ENCODE measurements at regions not wholly inside any gene's neighbourhood (a gene's known extent, or its start where the extent isn't known, plus 50 kb on each side); places are given as distances from the start of the nearest gene placed in this dataset.

DNA sequence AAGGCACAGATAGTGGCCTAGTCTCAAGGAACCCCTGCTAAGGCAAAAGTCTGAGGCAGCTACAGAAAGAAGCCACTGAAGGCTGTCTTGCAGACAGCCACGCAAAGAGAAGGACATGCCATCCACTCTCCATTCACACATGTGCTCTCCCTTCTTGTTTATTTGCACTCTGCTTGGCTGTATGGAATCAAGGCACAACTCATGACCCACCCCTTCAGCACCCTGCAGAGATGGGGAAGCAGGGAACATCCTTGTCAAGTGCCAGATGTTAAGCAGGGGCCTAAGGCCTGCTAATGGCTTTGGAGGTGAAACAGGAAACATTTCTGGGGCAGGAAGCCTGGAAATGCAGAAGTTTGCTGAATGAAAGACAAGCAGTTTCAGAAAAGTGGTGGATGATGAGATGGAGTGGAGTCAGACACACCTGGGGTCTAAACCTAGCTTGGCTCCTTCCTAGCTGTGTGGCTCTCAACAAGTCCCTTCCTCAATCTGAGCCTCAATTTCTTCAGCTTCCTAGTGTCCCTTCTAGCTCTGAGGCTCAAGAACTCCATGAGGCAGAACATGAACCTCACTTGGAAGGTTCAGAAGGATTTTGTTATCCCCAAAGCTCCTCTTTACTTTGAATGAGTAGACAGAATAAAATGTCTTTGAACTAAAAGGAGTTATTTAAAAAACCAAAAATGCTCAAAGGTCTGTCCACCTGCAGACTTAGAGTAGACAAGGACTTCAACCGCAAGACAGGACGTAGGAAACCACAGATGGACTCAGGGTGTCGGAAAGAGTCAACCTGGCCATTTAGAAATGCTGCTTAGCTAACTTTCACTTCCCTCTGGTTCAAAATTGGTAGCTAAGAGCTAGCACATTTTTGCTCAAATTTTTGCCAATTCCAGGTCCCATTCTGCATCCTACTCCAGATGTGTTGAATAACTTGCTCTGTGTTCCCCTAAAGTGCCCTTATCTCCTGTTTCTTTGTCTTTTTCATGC is 283.1 kb downstream of the PLPP3 start:
- TF ChIP-seq, protein P1, sequence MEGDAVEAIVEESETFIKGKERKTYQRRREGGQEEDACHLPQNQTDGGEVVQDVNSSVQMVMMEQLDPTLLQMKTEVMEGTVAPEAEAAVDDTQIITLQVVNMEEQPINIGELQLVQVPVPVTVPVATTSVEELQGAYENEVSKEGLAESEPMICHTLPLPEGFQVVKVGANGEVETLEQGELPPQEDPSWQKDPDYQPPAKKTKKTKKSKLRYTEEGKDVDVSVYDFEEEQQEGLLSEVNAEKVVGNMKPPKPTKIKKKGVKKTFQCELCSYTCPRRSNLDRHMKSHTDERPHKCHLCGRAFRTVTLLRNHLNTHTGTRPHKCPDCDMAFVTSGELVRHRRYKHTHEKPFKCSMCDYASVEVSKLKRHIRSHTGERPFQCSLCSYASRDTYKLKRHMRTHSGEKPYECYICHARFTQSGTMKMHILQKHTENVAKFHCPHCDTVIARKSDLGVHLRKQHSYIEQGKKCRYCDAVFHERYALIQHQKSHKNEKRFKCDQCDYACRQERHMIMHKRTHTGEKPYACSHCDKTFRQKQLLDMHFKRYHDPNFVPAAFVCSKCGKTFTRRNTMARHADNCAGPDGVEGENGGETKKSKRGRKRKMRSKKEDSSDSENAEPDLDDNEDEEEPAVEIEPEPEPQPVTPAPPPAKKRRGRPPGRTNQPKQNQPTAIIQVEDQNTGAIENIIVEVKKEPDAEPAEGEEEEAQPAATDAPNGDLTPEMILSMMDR (IDR thresholded peaks at IDR 0.05), result no peak
- TF ChIP-seq POLR2A (IDR thresholded peaks at IDR 0.05; ENCODE audit: low read depth) (no peak), POLR2AphosphoS5 (IDR thresholded peaks at IDR 0.05) (no peak), EP300 (IDR thresholded peaks at IDR 0.05) (no peak)
